ENCODE measurements at regions not wholly inside any gene's neighbourhood (a gene's known extent, or its start where the extent isn't known, plus 50 kb on each side); places are given as distances from the start of the nearest gene placed in this dataset.

DNA sequence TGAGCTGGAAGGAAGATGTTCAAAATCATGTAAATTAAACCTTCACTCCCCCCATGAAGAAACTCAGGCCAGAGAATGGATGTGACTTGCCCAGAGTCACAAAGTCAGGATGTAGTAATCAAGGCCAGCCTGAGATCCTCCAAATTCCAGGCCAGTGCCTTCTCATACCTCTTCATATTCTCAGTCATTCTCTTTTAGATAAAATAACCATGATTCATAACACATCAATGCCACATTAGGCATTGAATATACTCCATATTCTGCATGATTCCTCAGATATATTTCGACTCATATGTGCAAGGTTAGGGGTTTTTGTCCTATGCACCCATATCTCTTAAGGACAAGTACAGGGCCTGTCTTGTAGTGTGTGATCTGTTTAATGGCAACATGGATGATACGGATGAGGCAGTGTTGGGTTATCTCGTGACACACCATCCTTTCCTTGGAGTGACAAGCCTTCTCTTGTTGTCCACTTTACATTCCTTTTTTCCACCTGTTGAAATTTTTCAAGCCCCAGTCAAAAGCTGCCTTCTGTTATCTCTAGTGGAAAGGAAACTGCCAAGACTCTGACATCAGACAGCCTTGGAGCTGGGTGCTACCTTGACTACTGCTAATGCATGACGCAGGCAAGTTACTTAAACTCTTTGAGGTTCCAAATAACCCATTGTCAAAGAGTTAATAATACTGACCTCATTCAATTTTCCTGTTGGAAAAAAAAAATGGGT, 227.5 kb upstream of the NR4A3 start:
- TF ChIP-seq GATA3 (IDR thresholded peaks at IDR 0.05; ENCODE audit: low read depth, low read length) (no peak), GATA2 (IDR thresholded peaks at IDR 0.05; ENCODE audit: low read depth, low read length) (no peak)

DNA sequence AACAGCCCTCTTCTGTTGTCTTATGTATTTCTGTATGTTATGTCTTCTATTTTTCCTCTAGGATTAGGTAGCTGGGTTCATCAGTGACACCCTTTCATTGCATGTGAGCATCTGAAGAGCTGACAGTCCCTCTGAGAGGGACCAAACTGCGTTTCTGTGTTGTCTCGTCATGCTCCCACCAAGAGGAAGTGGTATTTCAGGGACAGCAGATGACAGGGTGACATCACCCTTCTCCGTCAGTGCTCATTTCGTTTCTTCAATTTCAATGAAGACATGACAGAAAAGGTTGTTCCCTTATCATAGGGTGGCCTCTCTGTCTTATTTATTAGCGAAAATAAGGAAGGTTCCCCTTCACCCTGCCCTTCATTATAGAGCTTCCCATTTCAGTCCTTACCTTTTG, 225.9 kb upstream of the NR4A3 start:
- TF ChIP-seq GATA2 (IDR thresholded peaks at IDR 0.05; ENCODE audit: low read depth, low read length) (no peak), GATA3 (IDR thresholded peaks at IDR 0.05; ENCODE audit: low read depth, low read length) (no peak)

DNA sequence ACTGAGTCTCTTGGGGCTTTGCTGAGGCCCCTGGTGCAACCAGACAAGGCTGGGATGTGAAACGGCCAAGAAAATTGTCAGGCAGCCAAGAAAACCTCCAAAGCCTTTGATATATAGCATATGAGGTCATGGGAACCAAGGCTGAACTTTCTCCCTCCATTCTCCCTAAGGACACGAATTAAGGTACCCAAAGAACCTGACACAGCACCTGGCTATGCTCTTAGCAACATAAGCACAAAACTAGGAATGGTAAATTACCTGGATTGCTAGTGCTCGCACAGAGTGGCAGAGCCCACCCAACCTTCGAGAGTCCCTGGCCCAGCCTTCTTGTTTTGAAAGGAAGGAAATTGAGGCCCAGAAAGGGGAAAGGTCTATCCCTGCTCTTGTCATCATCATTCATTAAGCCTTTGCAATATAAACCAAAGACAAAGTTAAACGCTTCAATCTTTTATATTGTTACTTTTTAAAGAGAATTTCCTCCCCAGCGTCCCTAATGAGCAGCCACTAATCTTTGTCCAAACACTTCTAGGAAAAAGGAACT, 220.0 kb upstream of the NR4A3 start:
- TF ChIP-seq GATA2 (IDR thresholded peaks at IDR 0.05; ENCODE audit: low read depth, low read length) (no peak), GATA3 (IDR thresholded peaks at IDR 0.05; ENCODE audit: low read depth, low read length) (no peak)

DNA sequence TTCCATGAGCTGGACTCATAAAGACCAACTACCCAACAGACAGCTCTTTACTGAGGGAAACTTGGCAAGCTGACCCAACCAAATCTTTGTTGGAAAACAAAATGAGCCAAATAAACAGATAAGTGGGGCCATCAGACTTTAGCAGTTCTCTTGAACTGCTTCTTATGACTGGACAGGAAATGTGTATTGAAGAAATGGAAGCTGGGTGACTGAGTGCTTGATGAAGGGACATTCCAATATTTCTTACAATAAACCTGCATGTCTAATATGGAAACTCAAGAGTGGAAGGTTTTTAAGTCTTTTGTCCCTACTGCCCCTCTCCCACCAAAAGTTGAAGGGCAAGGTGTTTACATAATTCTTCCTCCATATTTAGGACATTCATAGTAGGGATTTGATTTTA, 218.8 kb upstream of the NR4A3 start:
- TF ChIP-seq GATA2 (IDR thresholded peaks at IDR 0.05; ENCODE audit: low read depth, low read length) (no peak), GATA3 (IDR thresholded peaks at IDR 0.05; ENCODE audit: low read depth, low read length) (no peak)

DNA sequence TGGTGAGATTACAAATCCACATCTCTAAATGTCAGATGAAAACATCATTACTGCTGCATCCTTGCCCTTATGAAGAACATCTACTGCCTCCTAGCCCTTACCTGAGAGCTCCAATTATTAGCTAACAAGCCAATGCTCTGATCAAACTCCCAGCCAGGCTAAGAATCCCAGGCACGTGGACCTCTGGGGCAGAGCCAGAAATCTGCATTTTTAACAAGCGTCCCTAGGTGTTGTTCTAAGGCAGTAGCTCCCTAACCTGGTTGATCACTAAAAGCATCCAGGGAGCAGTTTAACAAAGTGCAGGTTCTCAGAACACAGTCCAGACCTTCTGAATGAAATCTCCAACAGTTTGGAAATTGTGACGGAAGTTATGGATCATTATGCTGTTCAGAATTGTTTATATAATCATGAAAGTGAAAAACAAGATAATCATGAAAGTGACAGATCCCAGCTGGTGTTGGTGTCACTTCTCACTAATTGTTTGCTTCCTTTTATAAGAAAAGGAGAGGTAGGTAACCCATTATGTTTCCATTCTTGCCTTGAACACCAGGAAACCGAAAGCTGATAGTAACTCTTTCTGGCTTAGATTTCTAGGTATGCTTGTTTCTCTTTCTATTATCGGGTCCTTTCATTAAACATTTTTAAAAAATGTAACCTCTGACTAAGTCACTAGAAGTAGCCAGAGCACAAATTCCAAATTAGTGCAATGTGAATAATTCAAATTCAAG, 216.5 kb upstream of the NR4A3 start:
- TF ChIP-seq GATA3 (IDR thresholded peaks at IDR 0.05; ENCODE audit: low read depth, low read length) = no peak
- TF ChIP-seq GATA2 (IDR thresholded peaks at IDR 0.05; ENCODE audit: low read depth, low read length) = no peak

DNA sequence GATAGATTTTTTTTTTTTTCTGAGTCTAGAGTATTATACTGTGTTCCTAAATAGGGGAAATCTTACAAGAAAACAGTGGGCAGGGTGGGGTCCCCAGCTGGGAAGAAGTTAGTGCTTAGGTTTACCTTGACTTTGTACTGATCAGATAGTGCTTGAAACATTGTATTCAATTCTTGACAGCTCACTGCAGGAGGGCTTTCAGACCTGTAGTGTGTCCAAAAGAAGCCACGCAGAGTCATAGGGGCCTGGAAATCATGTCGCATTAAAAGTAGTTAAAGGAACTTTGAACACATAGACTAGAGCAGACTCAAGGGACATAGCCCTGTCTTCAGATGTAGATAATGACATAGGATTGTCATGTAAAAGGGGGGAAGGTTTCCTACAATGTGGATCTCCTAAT, 215.4 kb upstream of the NR4A3 start:
- TF ChIP-seq GATA2 (IDR thresholded peaks at IDR 0.05; ENCODE audit: low read depth, low read length) (no peak), GATA3 (IDR thresholded peaks at IDR 0.05; ENCODE audit: low read depth, low read length) (no peak)

DNA sequence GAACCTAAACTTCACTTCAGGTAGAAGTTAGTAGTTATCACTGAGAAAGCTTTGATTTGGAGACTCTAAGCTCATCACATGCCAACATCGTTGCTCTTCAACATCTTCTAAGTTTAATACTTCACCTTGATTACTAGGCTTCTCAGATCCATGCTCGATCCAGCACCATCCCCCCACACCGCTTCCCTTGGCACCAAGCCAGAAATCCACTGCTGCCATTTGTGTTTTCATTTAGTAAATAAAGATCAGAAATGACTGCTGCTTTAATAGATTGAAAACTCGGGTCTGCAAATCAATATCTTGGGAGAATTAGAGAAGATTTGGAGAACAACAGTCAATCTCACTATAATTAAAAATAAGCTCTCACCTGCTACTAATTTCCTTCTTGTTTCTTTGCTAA, 214.7 kb upstream of the NR4A3 start:
- no peak for TF ChIP-seq GATA3 (IDR thresholded peaks at IDR 0.05; ENCODE audit: low read depth, low read length)
- TF ChIP-seq GATA2 (IDR thresholded peaks at IDR 0.05; ENCODE audit: low read depth, low read length) = no peak

DNA sequence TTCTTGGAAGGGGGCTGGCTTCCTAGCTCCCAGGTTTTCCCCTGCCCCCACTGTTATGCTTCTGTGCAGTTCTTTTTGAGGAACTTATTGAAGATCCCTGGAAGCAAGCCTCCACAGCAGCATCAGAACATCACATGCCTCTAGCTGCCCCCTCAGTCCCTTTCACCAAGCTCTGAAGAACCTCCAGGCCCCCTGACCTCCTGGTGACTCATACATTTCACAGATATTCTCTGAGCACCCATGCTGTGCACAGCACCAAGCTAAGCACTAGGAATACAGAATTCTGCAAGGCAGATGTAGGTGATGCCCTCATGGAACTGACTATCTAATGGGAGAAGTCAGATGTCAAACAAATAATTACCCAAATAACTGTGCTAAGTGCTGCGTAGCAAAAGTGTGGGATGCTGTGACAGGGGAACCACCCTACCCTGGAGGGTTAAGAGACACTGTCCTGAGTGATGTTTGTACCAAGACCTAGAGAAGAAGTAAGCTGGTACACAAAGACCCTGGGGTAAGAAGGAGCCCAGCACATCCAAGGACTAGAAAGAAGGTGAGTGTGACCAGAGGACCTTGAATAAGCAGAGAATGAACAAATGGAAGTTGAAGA, 213.7 kb upstream of the NR4A3 start:
- TF ChIP-seq GATA3 (IDR thresholded peaks at IDR 0.05; ENCODE audit: low read depth, low read length) (no peak), GATA2 (IDR thresholded peaks at IDR 0.05; ENCODE audit: low read depth, low read length) (no peak)

DNA sequence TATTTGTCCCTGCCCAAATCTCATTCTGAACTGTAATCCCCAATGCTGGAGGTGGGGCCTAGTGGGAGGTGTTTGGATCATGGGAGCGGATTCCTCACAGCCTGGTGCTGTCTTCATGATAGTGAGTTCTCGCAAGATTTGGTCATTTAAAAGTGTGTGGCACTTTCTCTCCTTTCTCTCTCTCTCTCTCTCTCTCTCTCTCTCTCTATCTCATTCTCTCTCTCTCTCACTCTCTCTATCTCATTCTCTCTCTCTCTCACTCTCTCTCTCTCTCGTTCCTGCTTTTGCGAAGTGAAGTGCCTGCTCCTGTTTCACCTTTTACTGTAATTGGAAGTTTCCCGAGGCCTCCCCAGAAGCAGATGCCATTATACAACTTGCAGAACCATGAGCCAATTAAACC, 207.3 kb upstream of the NR4A3 start:
- TF ChIP-seq GATA3 (IDR thresholded peaks at IDR 0.05; ENCODE audit: low read depth, low read length) (no peak), GATA2 (IDR thresholded peaks at IDR 0.05; ENCODE audit: low read depth, low read length) (no peak)

DNA sequence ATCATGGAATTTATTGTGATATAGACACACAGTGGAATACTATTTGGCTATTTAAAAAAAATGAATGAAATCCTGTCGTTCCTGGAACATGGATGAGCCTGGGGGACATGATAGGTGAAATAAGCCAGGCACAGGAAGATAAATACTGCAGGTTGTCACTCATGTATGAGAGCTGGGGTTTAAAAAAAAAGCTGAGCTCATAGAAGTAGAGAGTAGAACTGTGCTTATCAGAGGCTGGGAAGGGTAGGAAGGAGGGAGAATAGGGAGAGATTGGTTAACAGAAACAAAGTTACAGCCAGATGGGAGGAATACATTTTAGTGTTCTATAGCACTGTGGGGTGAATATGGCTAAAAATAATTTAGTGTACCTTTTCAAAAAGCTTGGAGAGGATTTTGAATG, 200.6 kb upstream of the NR4A3 start:
- TF ChIP-seq GATA2 (IDR thresholded peaks at IDR 0.05; ENCODE audit: low read depth, low read length) = no peak
- TF ChIP-seq GATA3 (IDR thresholded peaks at IDR 0.05; ENCODE audit: low read depth, low read length) = no peak

DNA sequence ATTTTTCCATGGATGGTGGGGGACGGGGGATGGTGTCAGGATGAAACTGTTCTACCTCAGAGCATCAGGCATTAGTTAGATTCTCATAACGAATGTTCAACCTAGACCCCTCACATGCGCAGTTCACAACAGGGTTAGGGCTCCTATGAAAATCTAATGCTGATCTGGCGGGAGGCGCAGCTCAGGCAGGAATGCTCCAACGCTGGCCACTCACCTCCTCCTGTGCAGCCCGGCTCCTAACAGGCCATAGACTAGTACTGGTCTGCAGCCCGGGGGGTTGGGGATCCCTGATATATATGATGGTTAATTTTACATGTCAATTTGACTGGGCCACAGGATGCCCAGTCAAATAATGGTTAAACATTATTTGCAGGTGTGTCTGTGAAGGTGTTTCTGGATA, 199.0 kb upstream of the NR4A3 start:
- no peak for TF ChIP-seq GATA3 (IDR thresholded peaks at IDR 0.05; ENCODE audit: low read depth, low read length)
- TF ChIP-seq GATA2 (IDR thresholded peaks at IDR 0.05; ENCODE audit: low read depth, low read length) = no peak

DNA sequence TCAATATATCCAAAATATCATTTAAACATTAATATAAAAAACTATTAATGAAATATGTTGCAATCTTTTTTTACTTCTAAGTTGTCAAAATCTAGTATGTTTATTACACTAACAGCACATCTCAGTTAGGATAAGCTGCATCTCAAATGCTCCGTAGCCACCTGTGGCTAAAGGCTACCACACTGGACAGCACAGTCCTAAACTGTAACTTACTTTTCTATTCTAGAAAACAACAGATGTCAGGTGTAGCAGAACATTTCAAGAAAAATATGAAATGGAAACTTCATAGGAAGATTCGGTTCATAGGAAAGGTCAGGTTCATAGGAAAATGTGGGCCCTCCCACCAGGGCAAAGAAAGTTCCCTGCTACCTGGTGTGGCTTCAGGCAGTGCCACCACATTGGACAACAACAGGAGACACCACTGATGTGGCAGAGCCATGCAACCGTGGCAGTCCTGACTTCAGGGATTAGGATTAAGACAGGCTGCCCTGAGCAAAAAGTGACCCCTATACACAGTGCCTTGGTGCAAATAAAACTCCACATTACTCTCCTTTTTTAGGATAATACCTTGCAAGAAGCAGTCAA, 197.8 kb upstream of the NR4A3 start:
- TF ChIP-seq GATA2 (IDR thresholded peaks at IDR 0.05; ENCODE audit: low read depth, low read length) (no peak), GATA3 (IDR thresholded peaks at IDR 0.05; ENCODE audit: low read depth, low read length) (no peak)

DNA sequence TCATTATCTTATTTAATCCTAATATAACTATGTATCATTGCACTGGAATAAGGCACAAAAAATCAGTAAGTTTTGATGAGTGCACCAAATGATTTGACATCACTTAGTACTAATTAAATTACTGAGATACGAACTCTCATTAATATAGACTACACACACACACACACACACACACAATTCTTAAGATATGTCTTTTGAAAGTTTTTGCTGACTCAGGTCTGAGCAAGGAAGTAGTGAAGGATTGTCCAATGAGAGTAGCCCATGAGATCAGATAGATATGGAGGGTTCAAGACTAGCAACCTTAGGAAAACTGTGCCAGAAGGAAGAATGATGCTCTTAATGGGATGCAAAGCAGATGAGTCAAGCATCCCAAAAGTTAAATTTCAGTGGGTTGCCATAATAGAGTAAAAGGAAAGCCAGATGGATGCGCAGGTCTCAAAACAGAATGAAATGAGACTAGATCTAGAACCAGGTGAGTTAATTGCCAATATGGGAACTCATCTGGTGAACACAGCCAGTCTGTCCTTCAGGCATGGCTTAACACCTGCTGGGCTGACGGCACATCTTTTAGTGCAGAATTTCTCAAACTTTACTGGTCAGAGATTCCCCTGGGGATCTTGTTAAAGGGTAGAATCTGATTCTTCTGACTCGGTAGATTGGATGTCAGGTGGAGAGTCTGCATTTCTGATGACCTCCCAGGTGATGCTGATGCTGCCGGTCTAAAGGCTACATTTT, 197.0 kb upstream of the NR4A3 start:
- TF ChIP-seq GATA3 (IDR thresholded peaks at IDR 0.05; ENCODE audit: low read depth, low read length) (no peak), GATA2 (IDR thresholded peaks at IDR 0.05; ENCODE audit: low read depth, low read length) (no peak)

DNA sequence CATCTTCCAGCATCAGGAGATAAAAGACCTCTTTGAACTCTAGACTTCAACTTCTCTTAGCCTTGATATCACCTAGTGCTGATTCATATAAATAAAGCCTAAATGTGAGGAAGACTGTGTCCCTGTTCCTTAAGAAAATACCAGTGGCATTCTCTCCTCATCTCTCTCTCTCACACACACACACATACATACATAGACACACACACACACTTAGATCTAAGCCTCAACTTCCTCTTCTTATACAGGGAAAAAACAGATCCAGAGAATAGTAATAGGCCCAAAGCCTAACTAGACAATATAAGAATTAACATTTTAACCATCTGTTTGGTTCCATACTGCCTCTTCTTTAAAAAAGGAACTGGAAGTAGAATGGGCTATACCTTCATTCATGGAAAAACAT, 195.3 kb upstream of the NR4A3 start:
- TF ChIP-seq GATA3 (IDR thresholded peaks at IDR 0.05; ENCODE audit: low read depth, low read length) (no peak), GATA2 (IDR thresholded peaks at IDR 0.05; ENCODE audit: low read depth, low read length) (no peak)
